A172 (cell line): ENCODE measurements at regions not wholly inside any gene's neighbourhood (a gene's known extent, or its start where the extent isn't known, plus 50 kb on each side); places are given as distances from the start of the nearest gene placed in this dataset.
"Not testable (repeated sequence)": the region's sequence is repeated elsewhere in the genome, so short reads cannot be mapped to it uniquely, and the experiment has no call there.

ENCODE experiments used
- DNase-seq: peaks from one replicate; pipeline ENCODE4 v3.0.0-alpha.2; 2015; ENCODE audit warnings: low spot score

- no peak for DNase-seq
Observed at GRCh38 chr7:15049157-15049556, 146.6 kb upstream of the DGKB start.

GRCh38 chr7:15046861-15047260, 144.3 kb upstream of the DGKB start:
- DNase-seq: no peak

GRCh38 chr7:15043931-15044330, 141.4 kb upstream of the DGKB start:
- no peak for DNase-seq

GRCh38 chr7:15042285-15043065, 139.9 kb upstream of the DGKB start:
- no peak for DNase-seq

- DNase-seq: peak; percentile 22
Observed at GRCh38 chr7:15041226-15041625, 138.7 kb upstream of the DGKB start.

GRCh38 chr7:15035814-15036213, 133.3 kb upstream of the DGKB start:
- DNase-seq: no peak

- DNase-seq: no peak
Observed at GRCh38 chr7:15033039-15033438, 130.5 kb upstream of the DGKB start.

GRCh38 chr7:15018981-15019380, 116.4 kb upstream of the DGKB start:
- no peak for DNase-seq

- peak; percentile 61 for DNase-seq
Observed at GRCh38 chr7:15016766-15017165, 114.2 kb upstream of the DGKB start.

GRCh38 chr7:15016315-15016667, 113.7 kb upstream of the DGKB start:
- DNase-seq: no peak

GRCh38 chr7:15015545-15016314, 113.2 kb upstream of the DGKB start:
- DNase-seq: peak; percentile 91

- no peak for DNase-seq
Observed at GRCh38 chr7:15012135-15012534, 109.6 kb upstream of the DGKB start.

- no peak for DNase-seq
Observed at GRCh38 chr7:15011289-15011688, 108.7 kb upstream of the DGKB start.

GRCh38 chr7:15007507-15007906, 105.0 kb upstream of the DGKB start:
- DNase-seq: peak; percentile 48

GRCh38 chr7:15005672-15006071, 103.1 kb upstream of the DGKB start:
- DNase-seq: no peak

GRCh38 chr7:15000157-15000556, 97.6 kb upstream of the DGKB start:
- DNase-seq: no peak

- peak; percentile 9 for DNase-seq
Observed at GRCh38 chr7:14999331-14999730, 96.8 kb upstream of the DGKB start.

GRCh38 chr7:14995774-14996173, 93.2 kb upstream of the DGKB start:
- peak; percentile 10 for DNase-seq

GRCh38 chr7:14988941-14989340, 86.4 kb upstream of the DGKB start:
- no peak for DNase-seq

GRCh38 chr7:14978687-14979086, 76.1 kb upstream of the DGKB start:
- no peak for DNase-seq

- DNase-seq: no peak
Observed at GRCh38 chr7:14974688-14975087, 72.1 kb upstream of the DGKB start.

- peak; percentile 13 for DNase-seq
Observed at GRCh38 chr7:14973712-14974428, 71.3 kb upstream of the DGKB start.

GRCh38 chr7:14971678-14972077, 69.1 kb upstream of the DGKB start:
- DNase-seq: not testable (repeated sequence)
